ENCODE measurements at regions not wholly inside any gene's neighbourhood (a gene's known extent, or its start where the extent isn't known, plus 50 kb on each side); places are given as distances from the start of the nearest gene placed in this dataset.

DNA sequence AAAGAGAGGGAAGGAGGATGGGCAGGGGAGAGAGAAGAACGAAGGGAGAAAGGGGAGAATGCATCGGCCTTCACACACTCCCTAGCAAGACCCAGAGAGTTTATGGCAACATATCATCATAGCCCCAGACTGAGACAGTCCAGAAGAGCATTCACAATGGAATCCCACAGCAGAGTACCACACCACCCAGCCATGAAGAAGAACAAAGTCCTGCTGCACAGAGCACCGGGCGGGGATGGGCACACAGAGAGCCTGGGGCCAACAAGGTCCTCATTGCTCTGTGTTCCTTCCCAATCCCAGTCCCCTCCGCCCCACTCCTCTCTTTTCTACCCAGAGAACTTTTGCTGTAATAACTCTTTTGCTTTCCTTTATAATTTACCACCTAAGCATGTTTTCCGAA, 118.1 kb upstream of the TMPRSS2 start:
- no peak for TF ChIP-seq POLR2AphosphoS5 (IDR thresholded peaks at IDR 0.05; ENCODE audit: insufficient read depth in 1 of 2, low read depth in 1 of 2)
- TF ChIP-seq, protein P1, sequence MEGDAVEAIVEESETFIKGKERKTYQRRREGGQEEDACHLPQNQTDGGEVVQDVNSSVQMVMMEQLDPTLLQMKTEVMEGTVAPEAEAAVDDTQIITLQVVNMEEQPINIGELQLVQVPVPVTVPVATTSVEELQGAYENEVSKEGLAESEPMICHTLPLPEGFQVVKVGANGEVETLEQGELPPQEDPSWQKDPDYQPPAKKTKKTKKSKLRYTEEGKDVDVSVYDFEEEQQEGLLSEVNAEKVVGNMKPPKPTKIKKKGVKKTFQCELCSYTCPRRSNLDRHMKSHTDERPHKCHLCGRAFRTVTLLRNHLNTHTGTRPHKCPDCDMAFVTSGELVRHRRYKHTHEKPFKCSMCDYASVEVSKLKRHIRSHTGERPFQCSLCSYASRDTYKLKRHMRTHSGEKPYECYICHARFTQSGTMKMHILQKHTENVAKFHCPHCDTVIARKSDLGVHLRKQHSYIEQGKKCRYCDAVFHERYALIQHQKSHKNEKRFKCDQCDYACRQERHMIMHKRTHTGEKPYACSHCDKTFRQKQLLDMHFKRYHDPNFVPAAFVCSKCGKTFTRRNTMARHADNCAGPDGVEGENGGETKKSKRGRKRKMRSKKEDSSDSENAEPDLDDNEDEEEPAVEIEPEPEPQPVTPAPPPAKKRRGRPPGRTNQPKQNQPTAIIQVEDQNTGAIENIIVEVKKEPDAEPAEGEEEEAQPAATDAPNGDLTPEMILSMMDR (IDR thresholded peaks at IDR 0.05) = no peak

Measured in vagina (tissue), 2 donors.